GM12891 (cell line): ENCODE measurements at regions not wholly inside any gene's neighbourhood (a gene's known extent, or its start where the extent isn't known, plus 50 kb on each side); places are given as distances from the start of the nearest gene placed in this dataset.

ENCODE experiments used
- POLR2A ChIP-seq: IDR thresholded peaks from 2 replicates; pipeline ENCODE4 v1.6.1; 2011; ENCODE audit warnings: low read depth, low read length, control low read depth
- POLR2AphosphoS5 ChIP-seq: IDR thresholded peaks from 2 replicates; pipeline ENCODE4 v1.6.1; 2011; ENCODE audit warnings: low read depth, low read length, control low read depth
- TAF1 ChIP-seq: IDR thresholded peaks from 2 replicates; pipeline ENCODE4 v1.6.1; 2011; ENCODE audit warnings: low read depth, low read length, control low read depth

- no peak for TF ChIP-seq POLR2A
- no peak for TF ChIP-seq TAF1
- TF ChIP-seq POLR2AphosphoS5, result no peak
Observed at GRCh38 chr5:171603591-171603990, 182.0 kb upstream of the SMIM23 start.
